Fibroblast of skin of left biceps (primary cell): ENCODE measurements at regions not wholly inside any gene's neighbourhood (a gene's known extent, or its start where the extent isn't known, plus 50 kb on each side); places are given as distances from the start of the nearest gene placed in this dataset.
A peak's percentile ranks its signal among the peaks of the same experiment; 100 is the strongest.

ENCODE experiments used
- DNase-seq, 2 experiments: peaks; one replicate each; pipeline ENCODE4 v3.0.0-alpha.2; 2013; ENCODE audit warnings: low read depth in 2 of 2

DNA sequence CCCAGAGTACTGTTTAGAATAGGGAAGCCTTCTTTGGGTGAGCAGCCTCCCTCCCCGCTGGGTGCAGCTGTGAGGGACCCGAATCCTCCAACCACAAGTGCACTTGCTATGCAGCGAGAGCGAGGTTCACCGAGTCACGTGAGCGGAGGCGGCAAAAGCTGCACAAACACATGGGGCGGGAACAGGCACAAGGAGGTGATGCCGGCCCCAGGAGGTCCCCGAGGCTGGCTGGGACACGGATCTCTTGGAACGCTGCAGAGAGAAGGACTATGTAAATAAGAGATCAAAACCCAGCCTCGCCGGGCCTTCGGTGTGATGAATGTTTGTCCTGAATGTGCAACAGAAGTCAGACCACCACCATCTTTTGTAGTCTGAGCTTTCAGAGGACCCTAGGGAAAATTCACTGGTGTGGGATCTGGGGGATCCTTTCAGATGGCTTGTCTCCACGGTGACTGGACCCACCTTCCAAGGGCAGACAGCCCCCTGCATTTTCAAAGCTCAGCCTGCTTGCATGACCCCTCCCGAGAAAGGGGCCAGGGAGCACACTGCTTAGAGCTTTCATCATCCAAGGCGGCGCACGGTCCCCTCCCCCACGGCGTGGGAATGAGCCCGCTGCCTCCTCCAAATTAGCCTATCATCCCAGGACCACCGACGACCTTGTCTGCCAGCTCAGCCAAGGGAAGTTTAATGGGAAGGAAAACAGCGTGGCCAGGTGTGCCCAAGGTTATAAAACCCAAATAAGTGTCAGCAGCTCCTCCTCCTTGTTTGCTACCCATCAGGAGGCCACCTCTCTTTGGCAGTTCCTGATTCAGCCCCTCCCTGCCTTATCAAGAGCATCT, 327.7 kb downstream of the CXCL12 start:
- no peak for DNase-seq

- DNase-seq: no peak
These were observed 328.7 kb downstream of the CXCL12 start for GRCh38 chr10:44056206-44056605.

- DNase-seq: no peak
These were observed 330.9 kb downstream of the CXCL12 start for GRCh38 chr10:44054046-44054445.

GRCh38 chr10:44053391-44053790, 331.5 kb downstream of the CXCL12 start:
- DNase-seq: no peak

DNA sequence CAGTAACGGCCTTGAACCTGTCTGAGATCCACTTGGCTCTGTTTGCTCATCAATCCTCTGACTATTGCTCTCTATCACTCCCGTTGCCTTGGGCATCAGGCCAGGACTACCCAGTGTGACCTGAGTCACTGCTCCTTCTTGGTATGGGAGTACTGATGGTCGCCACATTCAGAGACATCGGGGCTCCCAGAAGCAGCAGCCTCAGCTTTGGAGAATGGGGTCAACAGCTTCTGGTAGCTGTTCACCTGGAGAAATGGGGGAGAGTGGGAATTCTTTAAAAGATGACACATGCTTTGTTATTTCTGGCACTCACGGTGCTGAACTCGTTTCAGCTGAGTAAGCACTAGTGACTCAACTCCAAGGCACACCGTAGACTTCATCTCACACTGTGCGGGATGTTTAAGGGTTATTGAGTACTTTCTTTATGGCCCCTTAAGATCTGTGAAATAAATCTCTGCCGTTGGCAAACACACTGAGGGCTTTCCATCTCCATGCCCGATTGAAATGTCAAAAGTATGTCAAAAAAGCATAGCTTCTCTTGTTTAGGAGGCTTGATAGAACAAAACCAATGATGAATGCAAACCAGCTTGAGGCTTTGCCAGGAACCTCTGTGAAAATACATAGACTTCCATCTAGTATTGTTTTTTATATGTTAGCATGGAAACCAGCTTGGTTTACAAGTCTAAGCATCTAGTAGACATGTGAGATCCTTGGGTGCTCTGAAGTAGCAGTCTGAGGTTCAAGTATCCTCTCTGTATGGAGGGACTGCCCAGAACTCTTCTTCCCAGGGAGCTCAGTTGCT, 333.1 kb downstream of the CXCL12 start:
- peak; percentile 57 to 66 for DNase-seq

DNA sequence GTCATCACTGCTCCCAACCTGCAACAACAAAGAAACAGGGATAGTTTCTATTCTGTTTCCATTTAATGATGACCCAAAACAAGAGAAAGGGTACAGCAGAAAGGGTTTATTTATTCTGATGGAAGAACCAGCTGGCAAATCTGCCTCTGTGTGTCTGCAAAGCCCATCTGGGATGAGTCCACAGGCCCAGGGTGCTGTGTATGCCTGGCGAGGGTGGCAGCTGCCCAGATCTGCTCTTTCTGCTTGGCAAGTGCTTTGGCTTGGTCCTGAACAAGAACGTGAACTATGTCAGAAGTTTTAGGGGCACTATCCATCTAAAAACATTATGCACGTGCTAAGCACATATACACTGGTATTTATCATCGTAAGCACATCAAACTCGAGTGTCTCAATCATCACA, 333.8 kb downstream of the CXCL12 start:
- no peak for DNase-seq

- DNase-seq: no peak
These were observed 335.4 kb downstream of the CXCL12 start for GRCh38 chr10:44049301-44050015.

DNA sequence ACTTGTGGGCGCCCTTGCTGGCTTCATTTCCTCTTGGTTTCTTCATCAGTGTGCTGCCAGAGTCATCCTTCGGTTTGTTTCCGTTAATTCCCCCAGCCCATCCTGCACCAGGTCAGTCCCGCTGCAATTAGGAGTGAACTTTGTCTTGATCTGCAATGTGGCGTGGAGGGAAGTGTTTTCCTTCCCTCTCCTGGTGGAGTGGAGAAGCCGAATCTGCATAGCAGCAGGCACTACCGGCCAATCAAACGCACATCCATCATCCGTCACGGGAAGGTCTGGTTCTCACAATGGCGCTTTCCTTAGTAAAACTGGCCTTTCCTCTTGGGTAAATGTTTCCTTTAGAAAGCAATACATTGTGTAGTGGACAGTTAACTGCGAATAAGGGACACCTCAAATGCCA, 337.5 kb downstream of the CXCL12 start:
- DNase-seq: no peak

DNA sequence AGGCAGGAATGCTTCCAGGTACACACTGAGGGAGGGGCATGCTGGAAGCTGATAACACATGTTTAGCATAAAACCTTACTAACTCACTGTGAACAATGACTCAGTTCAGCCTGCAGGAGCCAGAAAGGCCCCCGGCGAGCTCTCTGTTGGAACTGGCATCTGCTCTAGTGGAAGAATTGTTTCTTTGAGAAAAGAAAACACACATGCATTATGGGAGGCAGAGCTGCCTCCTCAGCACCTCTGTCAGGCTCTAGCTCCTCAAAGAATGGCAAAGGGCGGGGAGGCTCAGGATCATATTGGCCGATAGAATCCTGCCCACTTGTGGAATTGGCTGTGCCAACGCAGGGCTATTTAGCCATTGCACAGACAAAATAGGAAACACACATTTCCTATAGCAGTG, 338.3 kb downstream of the CXCL12 start:
- DNase-seq: no peak

- no peak for DNase-seq
These were observed 339.9 kb downstream of the CXCL12 start for GRCh38 chr10:44045020-44045419.

- no peak for DNase-seq
These were observed 340.3 kb downstream of the CXCL12 start for GRCh38 chr10:44044549-44044948.

GRCh38 chr10:44043646-44044375, 341.1 kb downstream of the CXCL12 start:
- DNase-seq: no peak

DNA sequence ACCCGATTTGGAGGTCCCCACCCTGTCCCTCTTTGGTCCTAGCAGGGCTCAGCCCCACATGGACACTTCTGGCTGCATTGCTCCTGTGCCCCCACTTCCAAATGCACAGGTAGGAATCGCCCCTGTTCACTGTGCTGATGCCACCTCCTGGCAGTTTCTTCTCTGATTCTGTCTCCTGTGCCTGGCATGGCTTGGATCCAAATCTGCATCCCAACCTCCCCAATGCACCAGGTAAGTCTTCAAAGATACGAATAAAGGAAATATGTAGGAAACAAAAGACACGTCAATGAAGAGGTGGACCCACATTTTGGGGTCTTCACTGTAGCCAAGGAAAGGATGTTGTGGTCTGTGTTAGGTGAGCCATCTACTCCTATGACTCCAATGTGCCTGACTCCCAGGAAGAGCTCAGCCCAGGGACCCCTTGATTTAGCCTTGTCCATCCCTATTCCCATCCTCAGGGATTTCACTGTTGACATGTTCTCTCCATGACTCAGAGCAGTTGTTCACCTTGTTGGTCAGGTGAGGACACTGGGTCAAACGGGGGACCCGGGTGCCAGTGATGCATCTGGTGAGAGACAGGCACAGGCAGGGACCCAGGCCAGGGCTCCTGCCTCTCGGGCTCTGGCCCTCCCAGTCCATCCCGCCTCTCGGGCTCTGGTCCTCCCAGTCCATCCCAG, 341.8 kb downstream of the CXCL12 start:
- DNase-seq: no peak

DNA sequence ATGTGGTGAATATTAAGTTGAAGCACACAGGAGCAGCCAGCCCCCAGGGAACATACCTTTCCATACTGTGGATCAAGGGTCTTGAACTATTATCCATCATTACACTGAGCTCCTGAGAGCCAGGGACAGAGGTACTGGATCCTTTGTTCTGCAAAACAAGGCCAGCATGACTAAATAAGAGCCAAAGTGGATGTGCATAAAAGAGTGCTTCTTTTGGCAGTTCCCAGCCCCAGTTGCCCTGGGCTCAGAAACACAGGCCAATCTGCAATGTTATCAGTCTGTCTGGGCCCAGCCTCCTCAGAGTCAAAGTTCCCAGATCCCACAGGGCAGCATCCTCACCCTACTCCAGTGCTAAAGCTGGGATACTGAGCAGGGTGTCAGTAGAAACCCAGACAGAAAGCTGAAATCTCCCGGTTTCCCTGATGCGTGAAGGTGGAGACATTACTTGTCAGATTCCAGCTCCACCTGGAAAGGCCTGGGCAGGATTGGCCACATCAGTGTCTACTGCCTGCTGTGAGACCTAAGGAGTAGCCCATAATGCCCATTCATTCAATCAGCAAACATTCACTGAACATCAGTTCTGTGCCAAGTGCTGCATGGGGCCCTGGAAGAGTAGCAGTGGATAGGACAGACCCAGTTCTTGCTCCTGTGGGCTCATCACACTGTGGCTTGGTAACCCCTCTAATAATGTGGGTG, 342.7 kb downstream of the CXCL12 start:
- DNase-seq: no peak

- DNase-seq: no peak
These were observed 345.3 kb downstream of the CXCL12 start for GRCh38 chr10:44039599-44039998.

DNA sequence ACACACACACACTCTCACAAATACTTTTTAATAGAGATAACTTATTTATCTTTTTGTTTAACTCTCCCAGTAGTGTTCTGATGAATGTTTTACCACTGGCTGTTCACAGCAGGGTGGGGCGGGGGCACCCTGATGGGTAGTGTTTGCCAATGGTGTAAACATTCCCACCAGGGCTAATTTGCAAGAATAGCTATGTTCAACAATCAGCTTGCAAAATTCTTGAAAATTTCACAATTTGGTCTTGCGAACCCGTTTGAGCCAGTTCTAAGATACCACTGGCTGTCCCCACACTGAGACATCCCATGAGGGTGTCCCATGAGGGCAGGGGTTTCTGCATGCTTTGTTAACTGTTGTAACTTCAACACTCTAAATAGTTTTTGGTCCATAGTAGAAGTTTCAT, 348.5 kb downstream of the CXCL12 start:
- DNase-seq: no peak

DNA sequence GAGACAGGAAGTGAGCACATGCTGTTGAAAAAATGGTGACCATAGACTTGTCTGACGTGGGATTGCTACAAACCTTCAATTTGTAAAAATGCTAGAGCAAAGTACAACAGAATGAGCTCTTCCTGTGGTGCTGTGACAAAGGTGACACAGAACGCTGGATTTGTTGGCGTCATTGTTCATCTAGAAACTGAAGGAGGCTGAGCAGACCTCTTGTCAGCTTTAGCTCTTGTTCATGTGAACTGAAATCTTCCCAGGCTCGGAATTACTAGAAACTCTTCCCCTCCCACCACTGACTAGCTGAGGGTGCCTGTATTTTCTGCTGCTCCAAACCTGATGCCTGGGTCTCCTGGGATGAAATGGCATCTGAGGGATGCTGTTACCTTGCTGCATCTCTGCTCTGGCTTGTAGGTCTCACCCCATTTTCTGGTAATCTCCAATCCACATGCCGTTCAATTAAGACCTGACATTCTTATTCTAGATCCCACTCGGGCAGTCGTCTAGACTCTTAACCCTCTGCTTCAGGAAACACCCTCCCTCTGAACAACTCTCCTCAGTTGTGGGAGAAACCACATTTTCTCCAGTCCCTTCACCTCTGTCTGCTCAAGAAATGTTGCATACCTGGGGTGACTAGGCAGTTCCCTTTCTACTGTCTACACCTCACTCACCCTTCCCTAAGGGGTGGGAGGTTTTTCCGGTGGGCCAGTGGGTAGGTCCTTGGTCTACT, 349.3 kb downstream of the CXCL12 start:
- no peak for DNase-seq

GRCh38 chr10:44034946-44035345, 350.0 kb downstream of the CXCL12 start:
- no peak for DNase-seq

GRCh38 chr10:44033008-44033407, 351.9 kb downstream of the CXCL12 start:
- peak; percentile 70 to 75 for DNase-seq

DNA sequence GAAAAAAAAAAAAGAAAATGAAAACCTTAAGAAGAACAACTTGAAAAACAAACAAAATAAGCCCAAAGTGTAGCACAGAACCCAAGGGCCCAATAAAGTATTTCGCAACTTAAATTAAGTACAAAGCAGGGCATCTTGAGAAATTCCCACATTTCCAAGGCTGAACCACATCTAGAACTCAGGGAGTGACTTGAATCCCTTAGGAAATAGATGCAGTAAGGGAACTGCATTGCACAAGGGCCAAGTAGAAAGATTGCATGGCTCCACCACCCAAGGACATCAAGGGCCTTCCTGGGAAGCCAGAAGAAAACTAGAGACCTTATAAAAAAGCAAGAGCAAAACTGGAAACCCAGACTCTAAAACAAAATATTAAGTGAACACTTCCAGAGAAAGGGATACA, 352.7 kb downstream of the CXCL12 start:
- peak in 1 of 2 experiments; percentile 32 for DNase-seq
